SIG-M5 treated with dmso at 0.1 percent for 504 hours (cell line): ENCODE measurements at regions not wholly inside any gene's neighbourhood (a gene's known extent, or its start where the extent isn't known, plus 50 kb on each side); places are given as distances from the start of the nearest gene placed in this dataset.
"Not testable (repeated sequence)": the region's sequence is repeated elsewhere in the genome, so short reads cannot be mapped to it uniquely, and the experiment has no call there.

Source experiments
- DNase-seq: peaks from one replicate; lab custom pipeline; 2025; ENCODE audit not compliant: unreplicated experiment; lab: John Stamatoyannopoulos, UW

DNA sequence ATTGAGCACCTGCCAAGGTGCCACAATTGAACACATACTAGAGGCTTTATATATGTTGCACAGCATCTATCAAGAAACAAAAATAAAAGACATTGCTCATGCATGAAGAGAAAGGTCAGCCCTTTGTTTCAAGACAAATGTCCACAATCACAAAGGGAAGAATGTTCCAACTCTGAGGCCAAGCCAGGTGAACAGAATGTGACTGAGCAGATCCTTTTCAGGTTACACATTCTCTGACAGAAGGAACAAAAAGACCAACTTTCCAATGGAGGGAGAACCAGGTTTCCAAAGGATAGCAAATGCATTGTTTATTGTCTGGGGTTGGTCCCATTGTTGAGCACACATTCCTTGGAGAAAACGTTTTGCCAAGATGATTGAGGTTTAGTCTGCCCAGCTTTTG is 50.2 kb upstream of the FAM174B start:
- DNase-seq: no peak

DNA sequence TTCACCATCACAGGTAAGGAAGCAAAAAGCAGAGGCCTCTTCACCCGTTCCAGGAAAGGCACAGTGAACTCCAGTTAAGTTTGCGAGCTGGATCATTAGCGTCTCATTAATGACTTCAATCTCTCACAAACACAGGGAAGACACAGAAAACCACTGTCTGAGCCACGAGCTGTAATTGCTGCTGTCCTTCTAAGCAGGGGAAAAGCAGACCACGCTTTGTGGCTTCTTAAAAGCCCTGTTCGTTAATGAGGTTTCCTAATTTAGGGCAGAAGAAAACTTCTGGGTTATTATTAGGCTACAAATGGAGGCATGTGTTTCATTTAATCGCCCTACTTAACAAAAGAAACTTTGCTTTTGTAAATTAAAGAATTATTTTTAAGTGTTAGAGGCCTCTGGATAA is 50.6 kb upstream of the FAM174B start:
- DNase-seq: no peak

DNA sequence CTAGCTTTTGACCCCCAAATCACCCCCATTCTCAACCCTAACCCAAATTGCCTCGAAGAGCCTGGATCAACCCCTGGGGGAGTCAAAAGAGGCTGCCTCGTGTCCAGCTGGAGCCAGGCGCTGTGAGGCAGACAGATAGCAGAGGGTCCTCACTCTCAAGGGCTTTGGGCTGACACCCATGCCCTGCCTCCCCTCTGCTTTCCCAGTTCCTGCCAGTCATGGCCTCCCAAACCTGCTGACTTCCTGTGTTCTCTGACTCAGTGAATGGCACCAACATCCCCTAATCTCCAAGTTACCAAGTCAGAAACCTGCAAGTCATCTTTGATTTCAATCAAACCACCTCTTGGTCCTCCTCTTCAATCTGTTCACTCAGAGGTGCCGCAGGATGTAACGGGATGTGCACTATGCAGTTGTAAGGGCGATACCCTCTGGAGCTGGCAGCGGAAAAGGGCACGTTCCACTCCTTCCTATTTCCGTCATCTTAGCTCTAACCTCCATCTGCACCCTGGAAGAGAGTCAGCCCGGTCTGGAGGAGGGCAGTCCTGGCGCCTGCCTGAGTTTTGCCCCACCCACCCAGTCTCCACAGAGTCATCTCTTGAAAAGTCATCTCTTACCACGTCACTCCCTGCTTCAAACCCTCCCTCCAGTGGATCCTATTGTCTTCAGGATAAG is 52.4 kb upstream of the FAM174B start:
- DNase-seq: no peak

DNA sequence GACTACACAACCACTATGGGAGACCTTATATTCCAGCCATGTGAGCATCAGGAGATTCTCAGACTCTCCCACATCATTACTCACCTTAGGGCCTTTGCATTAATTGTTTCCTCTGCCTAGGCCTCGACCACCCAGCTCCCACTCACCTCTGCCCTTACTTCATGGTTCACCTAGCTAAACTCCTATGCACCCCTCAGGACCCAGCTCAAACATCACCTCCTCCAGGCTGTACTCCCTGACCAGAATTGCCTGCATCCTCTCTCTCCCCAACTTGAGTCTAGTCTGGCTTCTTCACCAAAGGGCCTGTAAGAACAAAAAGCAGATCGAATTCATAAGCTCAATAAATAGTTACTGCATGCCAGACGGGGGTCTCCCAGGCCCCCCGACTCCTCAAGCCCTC is 53.1 kb upstream of the FAM174B start:
- DNase-seq: no peak

DNA sequence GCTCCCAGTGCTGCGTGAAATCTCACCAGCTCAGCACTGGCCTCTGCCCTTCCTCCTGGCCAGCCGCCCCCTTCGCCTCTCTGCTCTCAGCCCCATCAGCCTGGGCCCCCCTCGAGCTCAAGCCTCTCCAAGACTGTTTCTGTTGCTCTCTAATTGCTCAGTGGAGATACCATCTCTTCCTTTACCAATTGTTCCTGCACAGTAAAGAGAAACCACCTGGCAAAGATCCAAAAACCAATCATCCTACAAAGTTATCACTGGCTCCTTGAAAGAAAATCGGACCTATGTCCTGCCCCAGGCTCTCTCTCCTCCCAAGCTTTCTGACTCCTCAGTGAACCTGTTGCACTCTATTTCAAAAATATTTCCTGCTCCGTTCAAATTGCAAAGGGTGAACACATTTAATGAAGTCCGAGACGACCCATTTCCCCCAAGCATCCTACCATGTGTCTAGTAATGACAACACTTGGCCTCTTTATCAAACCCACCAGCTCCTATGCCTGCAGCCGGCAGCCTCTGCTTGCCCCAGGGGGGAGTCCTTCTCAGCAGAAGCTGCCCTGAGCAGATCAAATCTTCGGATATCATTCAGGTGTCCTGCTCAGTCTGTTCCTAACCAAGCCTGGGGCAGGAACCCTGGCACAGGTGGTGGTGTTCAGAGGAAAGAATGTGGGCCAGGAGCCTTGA is 53.7 kb upstream of the FAM174B start:
- peak; percentile 1 for DNase-seq

DNA sequence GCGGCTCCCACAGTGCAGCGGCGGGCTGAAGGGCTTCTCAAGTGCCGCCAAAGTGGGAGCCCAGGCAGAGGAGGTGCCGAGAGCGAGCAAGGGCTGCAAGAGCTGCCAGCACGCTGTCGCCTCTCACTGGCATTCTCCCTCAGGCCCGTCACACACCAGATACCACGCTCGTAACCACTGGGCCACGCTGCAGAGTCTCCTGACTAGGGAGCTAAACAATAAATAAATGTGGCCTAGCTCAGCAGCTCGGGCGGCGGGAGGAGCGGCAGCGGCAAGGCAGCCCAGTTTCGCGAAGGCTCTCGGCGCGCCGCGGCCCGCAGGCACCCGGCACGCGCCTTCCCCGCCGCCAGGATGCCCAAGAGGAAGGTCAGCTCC is 55.9 kb upstream of the FAM174B start:
- DNase-seq: no peak

DNA sequence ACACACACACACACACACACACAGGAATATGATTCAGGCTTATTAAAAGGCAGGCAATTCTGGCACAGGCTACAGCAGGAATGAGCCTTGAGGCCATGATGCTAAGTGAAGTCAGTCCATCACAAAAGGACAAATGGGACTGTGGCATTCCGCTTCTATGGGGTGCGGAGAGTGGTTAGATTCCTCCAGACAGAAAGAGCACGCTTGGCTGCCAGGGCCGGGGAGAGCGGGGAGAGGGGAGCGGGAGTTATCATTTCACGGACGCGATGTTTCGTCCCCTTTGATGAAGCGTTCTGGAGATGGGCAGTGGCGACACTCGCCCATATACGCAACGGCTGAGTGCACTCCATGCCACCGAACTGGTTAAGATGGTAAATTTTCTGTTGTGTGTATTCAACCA is 58.5 kb upstream of the FAM174B start:
- DNase-seq: no peak

DNA sequence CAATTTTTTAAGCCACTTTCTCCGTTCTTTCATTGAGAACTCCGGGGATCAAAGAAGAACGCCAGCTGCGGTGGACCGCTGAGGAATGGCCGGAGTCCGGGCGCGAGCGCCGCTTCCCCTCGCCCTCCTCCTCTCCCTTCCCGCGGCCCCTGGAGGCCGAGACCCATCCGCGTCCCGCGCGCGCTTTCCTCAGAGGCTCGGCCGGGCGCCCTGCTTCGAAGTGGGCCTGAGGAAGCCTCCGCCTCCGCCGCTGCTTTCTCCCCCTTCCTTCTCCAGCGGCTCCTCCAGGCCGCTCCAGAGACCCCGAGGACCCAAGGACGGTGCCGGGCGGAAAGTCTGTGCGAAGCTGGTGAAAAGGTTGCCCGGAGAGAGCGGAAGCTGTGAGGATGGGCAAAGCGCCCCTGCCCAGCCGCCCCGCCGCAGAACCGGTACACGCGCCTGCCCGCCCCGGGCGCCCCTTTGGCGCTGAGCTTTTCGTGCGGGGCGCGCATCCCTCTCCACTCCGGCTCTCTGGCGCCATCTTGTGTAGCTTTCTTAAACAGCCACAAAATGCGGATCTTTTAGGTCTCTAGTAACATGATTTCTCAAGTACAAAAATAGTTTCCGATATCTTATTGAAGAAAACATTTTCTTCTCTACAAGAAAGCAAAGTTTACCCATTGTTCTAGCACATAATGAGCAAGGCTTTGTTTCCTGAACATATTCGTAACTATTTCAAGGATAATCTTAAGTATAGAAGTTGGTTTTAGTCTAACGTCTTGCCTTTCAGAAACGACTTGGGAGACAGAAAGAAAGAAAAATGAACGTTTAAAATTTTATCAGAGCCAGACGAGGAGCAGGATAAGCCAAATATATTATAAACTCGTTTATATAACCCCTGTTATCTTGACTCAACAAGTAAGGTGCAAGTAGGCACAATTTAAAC is 59.2 kb upstream of the FAM174B start:
- DNase-seq: peak; percentile 72

DNA sequence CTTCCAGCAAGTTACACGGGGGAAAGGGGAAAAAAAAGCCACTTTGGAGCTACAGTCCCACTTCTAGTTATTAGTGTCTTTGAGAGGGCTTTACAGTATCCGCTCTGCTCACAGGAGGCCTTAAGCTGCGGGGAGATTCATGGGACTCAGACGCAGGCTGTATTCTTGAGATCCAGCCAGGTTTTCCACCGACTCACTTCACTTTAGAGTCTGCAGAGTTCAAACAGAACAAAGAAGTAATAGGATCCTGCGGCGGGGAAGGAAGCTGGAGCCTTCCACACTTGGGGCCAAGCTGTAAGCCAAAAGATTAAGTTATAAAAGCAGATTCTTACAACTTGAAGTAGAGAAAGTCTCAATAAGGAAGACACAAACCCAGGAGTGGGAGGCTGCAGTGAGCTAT is 60.2 kb upstream of the FAM174B start:
- DNase-seq: no peak

DNA sequence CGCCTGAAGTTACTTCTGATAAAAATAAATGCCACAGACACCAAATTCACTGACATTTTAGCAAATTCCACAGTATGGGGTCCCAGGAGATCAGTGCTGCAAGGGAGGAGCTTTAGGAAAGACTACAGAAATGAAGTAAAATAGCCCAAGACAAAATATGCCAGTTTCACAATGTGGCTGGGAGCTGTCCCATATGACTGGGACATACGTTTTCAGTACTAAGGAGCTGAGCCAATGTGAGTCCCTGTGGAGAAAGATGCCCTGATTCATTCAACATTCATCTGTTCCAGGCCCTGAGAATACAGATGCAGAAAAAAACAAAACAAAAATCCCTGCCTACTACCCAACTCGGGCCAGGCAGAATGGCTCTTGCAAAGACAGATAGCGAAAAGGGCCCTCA is 63.4 kb upstream of the FAM174B start:
- DNase-seq: no peak

DNA sequence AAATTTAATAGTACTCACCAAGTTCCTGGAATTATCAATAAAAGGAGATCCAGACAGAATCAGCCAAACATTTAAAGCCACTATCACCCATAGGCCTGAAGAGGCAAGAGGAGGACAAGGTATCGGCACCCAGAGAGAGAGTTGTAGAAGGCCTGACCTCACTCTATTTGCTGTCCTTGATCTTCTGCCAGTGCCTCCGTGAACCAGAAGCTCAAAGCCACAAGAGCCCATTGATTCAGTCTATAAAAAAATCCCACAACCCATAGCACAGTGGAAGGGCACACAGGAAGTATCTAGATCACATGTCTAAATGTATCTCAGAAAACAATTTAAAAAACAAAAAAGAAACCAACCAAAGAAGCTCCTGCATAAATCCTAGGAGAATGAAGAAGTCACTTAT is 68.6 kb upstream of the FAM174B start:
- no peak for DNase-seq

DNA sequence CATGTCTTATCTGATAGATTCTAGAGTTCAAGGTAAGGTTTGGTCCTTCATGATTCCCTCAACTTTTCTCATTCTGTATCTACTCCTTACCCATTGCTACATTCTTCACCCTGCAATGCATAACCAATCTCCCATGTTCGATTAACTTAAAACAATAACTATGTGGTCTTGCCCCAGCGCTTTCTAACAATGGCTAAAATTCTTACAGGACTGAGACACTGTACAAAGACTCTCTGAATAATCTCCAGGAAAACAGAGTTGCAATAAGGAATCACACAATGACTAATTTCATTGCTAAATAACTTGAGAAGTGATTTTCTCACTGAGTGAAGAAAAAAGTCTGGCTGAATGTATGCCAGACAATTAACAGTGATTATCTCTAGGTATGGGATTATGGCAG is 69.6 kb upstream of the FAM174B start:
- no peak for DNase-seq

DNA sequence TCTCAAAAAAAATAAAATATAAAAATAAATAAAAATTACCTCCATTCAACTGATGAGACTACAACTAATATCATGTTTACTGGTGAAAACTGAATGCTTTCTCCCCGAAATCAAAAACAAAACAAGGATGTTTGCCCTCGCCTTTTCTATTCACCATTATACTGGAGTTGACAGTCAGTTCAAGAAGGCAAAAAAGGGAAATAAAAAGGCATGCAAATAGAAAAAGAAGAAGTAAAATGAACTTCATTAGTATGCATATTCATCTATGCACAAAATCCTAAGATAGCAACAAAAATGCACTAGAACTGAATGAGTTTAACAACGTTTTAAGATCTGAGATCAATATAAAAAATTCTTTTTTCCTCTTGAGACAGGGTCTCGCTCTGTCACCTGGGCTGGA is 72.7 kb upstream of the FAM174B start:
- DNase-seq: no peak

DNA sequence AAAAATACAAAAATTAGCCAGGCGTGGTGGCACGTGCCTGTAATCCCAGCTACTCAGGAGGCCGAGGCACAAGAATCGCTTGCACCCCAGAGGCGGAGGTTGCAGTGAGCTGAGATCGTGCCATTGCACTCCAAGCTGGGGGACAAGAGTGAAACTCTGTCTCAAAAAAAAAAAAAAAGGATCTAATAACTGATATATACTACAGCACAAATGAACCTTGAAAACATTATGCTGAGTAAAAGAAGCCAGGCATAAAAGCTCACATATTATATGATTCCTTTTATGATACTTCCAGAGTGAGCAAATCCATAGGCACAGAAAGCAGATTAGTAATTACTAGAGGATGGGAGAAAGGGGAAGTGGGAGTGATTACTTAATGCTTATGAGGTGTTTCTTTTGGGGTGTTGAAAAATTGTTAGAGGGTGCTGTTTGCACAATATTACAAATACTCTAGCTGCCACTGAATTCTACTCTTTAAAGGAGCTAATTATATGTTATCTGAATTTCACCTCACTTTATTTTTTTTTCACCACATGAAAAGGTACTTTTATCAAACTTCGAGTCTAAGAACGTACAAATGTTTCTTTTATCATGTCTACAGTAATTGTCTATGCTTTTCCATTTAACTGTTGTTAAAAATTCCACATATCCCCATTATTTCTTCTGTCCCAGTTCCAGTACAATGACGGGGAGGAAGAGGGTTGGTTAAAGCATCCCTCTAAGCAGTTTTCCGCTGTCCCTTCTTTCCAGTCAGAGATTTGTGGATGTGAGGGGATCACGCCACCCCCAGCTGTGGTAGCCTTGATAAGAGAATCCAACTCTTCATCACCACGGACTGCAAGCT is 77.7 kb upstream of the FAM174B start:
- DNase-seq: peak; percentile 85

DNA sequence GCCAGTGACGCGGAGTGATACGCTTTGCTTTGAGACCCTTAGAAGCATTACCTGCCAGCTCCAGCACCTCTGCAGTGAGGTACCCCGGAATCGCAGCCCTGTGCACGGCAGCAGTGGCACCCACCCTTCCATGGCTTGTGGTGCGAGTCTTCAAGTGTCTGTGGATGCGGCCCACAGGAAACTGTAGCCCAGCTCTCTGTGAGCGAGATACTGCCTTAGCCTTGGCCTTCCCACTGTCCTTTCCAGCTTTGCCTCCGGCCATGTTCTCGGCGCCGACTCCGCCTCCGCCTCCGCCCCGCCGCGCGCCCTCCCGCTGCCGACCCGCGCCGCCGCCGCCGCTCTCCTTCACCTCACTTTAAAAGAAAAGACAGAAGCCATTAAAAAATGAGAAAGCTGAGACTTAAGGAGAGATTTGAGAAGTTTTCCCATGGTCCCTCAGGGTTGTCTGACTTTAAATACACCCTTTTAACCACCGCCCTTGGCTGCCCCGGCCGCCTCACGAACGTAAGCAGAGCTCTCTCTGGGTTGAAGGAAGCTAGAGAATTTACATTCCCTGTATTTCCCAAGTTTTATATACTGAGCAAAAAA is 78.5 kb upstream of the FAM174B start:
- DNase-seq: no peak

DNA sequence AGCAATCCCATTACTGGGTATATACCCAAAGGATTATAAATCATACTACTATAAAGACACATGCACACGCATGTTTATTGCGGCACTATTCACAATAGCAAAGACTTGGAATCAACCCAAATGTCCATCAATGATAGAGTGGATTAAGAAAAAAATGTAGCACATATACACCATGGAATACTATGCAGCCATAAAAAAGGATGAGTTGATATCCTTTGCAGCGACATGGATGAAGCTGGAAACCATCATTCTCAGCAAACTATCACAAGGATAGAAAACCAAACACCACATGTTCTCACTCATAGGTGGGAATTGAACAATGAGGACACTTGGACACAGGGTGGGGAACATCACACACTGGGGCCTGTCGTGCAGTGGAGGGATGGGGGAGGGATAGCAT is 83.7 kb upstream of the FAM174B start:
- not testable (repeated sequence) for DNase-seq

DNA sequence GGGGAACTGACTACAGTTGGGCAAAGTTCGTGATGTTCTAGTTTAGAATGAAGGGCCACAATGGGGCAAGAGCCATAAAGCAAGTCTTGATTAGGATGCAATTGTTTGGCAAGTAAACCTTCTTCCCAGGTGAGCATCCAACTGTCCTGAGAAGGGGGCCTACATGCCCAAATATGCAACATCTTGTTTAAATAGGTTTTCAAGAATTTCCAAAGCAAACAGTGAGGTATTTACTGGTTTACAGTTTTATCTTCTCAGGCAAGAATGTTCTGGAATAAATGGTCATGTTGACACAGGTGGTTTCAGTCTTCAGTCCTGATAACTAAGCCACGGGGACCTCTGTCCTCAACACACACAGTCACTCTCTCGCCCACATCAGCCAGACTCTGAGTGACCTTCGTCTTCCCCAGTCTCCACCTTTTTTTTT is 90.3 kb upstream of the FAM174B start:
- no peak for DNase-seq

DNA sequence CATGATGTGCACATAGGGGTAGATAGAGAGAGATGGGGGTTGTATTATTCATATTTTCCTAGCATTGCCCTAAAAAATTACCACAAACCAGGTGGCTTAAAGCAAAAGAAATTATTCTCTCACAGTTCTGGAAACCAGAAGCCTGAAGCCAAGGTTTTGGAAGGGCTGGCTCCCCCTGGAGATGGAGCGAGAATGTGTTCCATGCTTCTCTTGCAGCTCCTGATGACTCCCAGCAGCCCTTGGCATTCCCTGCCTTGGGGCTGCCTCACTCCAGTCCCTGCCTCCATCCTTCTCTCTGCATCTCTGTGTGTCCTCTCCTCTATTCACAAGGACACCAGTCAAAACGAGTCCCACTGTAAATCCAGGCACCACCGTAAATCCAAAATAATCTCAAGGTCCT is 91.5 kb upstream of the FAM174B start:
- DNase-seq: no peak

DNA sequence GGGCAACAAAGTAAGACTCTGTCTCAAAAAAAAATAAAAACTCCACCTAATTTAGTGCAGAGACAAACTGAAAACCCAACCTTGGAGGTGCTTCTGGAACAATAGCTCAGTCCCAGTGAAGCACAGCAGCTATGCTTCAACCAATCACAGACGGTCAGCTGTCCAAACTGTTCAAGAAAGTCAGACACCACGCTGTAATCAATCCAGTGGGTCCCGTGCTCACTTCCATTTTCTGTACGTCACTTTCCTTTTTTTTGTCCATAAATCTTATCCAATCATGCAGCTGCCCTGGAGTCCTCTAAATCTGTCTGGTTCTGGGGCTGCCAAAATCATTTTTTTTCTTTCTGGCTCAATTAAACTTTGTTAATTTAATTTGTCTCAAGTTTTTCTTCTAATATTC is 93.6 kb upstream of the FAM174B start:
- no peak for DNase-seq

DNA sequence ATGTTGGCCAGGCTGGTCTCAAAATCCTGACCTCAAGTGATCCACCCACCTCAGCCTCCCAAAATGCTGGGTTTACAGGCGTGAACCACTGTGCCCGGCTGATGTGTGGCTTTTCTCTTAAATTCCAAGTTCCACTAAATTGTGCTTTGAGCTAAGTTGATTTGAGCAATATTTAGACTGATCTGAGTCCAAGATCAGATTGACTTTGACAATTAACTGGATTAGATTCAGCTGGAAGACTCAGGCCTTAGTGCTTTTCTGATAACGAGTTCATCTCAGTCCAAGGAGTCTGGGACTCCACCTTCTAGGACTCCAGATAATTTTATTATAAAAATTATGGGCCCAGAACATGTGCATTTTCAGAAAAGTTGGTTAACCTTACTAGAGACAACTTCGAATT is 94.4 kb upstream of the FAM174B start:
- no peak for DNase-seq

DNA sequence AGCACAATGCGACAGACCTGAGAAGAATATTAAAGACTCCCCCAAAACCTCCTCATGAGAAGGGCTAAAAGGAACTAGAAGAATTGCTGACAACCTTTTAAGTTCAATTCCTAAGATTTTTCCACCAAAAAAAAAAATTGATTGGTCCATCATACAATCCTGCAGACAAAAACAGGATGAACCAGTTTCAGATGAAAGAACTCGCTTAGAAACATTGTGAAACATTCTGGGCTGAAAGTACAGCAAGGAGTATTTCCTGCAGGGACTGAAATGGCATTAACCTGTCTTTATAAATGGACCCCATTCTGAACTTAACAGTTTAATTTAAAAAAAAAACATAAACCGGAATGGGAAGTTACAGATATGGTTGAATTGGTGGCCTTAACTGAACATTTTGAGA is 96.0 kb upstream of the FAM174B start:
- DNase-seq: peak; percentile 40
